GM18519 (cell line): ENCODE measurements at regions not wholly inside any gene's neighbourhood (a gene's known extent, or its start where the extent isn't known, plus 50 kb on each side); places are given as distances from the start of the nearest gene placed in this dataset.
"Not testable (repeated sequence)": the region's sequence is repeated elsewhere in the genome, so short reads cannot be mapped to it uniquely, and the experiment has no call there.

Experiments used
- ATAC-seq: cut with Tn5 transposase; IDR thresholded peaks from one replicate; pipeline ENCODE4 v1.9.1; 2021; ENCODE audit warnings: mild to moderate bottlenecking, moderate library complexity; ENCODE audit not compliant: unreplicated experiment, low FRiP score

DNA sequence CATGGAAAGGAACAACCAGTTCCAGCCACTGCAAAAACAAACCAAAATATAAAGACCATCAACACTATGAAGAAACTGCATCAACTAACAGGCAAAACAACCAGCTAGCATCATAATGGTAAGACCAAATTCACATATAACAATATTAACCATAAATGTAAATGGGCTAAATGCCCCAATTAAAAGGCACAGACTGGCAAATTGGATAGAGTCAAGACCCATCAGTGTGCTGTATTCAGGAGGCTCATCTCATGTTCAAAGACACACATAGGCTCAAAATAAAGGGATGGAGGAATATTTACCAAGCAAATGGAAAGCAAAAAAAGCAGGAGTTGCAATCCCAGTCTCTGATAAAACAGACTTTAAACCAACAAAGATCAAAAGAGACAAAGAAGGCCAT, 89.7 kb upstream of the SETMAR start:
- not testable (repeated sequence) for ATAC-seq

DNA sequence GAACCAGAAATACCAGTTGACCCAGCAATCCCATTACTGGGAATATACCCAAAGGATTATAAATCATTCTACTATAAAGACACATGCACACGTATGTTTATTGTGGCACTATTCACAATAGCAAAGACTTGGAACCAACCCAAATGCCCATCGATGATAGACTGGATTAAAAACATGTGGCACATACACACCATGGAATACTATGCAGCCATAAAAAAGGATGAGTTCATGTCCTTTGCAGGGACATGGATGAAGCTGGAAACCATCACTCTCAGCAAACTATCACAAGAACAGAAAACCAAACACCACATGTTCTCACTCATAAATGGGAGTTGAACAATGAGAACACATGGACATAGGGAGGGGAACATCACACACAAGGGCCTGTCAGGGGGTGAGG, 86.2 kb upstream of the SETMAR start:
- ATAC-seq = not testable (repeated sequence)

GRCh38 chr3:4218456-4219226, 84.5 kb upstream of the SETMAR start:
- ATAC-seq = no peak

DNA sequence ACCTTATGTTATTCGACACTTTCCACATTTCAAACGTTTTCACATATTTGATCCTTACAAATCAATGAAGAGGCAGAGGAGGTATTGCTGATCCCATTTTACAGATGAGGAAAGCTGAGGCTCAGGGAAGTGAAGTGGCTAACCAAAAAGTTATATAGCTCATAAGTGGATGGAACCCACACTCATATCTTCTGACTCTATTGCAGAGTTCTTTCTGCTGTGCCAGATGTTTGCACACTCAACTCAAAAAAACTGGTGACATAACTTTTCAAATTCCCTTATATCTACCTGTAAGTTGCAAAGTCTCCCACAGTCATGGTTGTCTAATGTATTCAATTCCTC, 84.0 kb upstream of the SETMAR start:
- ATAC-seq = no peak

- no peak for ATAC-seq
These were observed 83.1 kb upstream of the SETMAR start for GRCh38 chr3:4220065-4220464.

- ATAC-seq = no peak
These were observed 80.5 kb upstream of the SETMAR start for GRCh38 chr3:4222574-4223175.

DNA sequence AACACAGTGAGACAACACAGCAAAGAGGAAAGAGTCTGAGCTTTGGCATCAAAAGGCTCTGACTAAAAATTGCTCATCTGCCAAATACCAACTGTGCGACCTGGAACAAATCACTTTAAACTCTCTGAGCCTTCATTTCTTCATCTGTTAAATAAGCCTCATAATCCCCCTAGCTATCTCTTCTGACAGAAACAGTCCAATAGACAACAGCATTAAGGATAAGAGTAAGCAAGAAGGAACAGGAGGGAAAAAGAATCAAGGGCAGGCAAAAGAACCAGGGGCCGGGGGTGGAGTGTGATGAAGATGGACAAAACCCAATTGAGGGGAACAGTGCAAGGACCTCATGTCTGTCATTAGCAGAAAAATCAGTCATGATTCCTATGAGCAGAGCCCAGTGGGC, 79.4 kb upstream of the SETMAR start:
- no peak for ATAC-seq

DNA sequence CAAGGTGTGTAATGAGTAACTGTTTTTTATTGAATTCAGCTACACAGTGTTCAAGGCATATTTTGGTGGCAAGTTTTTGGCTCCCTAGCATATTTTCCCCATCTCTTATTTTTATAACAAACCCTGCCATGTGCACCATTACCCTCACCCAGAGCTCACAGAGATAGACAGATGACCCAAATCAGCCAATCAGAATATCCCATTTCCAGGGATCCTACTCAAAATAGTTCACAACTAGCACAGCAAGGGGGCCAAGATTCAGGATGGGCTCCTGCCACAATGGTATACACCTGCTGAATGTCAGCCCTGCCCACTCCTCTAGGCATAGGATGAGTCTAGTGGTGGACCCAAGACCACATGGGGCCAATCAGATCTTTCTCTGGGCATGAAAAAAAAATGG, 78.8 kb upstream of the SETMAR start:
- no peak for ATAC-seq

DNA sequence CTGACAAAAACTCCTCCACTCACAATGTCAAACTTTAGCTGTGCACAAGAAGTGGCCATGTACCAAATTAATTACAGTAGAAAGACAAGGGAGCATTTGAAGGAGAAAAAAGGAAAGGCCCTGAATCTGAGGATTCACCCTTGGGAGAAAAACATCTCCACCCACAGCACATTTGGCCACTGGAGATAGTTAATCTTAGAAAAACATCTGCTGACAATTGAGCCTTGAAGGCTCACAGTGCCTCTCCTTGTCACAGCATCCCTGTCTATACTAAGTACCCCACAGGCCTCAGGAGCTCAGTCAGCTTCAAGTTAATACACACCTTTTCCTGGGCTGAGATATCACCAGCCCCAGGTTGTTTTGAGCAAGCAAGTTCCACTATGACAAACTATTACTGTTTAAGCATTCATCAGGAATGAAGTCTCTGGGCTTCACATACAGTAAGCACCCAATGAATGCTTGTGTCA, 78.1 kb upstream of the SETMAR start:
- ATAC-seq = no peak

DNA sequence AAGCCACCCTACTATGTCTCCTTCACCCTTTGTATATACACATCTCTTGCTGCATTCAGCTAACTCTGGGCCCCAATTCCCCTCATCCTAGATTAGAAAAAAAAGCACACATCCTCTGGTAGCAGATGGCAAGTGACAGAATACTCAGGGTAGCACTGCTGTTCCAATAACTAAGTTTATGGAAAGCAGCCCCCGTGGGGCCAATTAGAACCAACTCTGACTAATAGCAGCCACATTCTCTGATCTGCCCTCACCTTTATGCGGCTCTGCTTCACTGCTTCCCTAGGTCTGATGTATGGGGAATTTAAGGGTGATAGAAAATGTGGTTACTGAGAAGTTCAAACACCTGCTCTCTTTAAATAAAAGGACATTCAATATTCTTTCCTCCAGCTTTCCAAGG, 74.9 kb upstream of the SETMAR start:
- ATAC-seq = no peak

DNA sequence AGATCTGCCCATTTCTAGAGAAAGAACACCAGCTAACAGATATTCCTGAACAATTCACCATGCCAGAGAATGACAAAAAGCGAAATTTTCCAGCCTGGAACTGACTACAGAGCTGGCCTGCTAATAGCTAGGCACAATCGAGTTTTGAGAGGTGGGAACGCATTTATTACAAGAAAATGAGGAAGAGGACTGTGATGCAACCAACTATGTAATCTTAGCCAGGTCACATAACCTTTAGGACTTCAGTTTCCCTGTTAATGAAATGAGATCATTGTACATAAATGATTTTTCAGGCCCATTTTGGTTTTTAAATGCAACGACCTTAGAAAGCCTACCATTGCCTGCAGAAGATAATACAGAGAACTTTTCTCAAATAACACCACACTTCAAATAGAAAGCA, 72.1 kb upstream of the SETMAR start:
- ATAC-seq = no peak

DNA sequence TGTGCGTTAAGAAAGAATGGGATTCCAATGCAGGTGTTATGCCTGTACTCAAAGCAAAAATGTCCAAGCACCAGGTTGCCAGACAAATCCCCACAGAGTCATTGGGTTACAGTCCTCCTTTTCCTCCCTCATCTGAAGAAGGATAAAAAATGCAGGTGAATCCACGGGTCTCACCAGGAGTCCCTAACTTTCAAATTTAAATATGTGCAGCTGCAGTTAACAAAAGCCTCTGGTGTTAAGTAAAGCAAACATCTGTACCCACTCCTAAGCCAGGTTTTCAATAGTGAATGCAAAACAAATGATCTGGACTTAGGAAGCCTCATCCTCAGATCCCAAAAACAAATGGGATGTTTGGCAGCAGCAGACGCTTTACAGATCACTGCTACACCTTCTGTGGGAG, 70.4 kb upstream of the SETMAR start:
- no peak for ATAC-seq

- no peak for ATAC-seq
These were observed 69.7 kb upstream of the SETMAR start for GRCh38 chr3:4233488-4233887.

DNA sequence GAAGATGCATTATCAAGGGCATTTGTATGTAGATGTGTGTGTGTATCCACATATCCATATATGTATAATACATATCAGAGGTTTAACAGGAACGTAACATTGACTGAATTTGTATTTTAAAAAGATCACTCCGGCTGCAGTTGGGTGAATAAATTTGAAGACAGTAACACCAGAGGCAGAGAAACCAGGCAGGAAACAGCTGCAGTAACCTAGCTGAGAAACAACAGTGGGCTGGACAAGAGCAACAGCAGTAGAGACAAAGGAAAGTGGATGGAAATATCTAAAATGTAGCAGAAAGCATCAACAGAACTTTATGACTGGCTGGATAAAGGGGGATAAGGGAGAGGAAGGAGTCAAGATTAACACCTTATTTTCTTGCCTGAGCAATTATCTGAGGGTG, 68.3 kb upstream of the SETMAR start:
- no peak for ATAC-seq

GRCh38 chr3:4235690-4236089, 67.5 kb upstream of the SETMAR start:
- ATAC-seq = no peak

GRCh38 chr3:4241595-4242170, 61.5 kb upstream of the SETMAR start:
- ATAC-seq = no peak

- no peak for ATAC-seq
These were observed 57.5 kb upstream of the SETMAR start for GRCh38 chr3:4245671-4246070.

GRCh38 chr3:4247391-4247790, 55.8 kb upstream of the SETMAR start:
- ATAC-seq = no peak

GRCh38 chr3:4250064-4250463, 53.1 kb upstream of the SETMAR start:
- ATAC-seq = no peak

DNA sequence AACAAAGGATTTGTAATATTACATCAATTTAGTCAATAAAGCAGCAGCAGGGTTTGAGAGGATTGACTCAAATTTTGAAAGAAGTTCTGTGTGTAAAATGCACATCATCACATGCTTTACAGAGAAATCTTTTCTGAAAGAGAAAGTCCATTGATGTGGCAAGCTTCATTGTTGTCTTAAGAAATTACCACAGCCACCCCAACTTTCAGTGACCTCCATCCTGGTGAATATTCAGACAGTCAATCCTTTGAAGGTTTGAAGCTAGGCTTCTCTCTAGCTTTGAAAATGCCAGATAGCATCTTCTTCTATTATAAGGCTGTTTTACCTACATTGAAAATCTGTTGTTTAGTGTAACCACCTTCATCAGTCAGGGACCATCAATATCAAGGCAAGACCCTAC, 51.8 kb upstream of the SETMAR start:
- no peak for ATAC-seq

- ATAC-seq = not testable (repeated sequence)
These were observed 49.9 kb upstream of the SETMAR start for GRCh38 chr3:4253072-4253832.
